Endothelial cell of umbilical vein (primary cell): ENCODE measurements at regions not wholly inside any gene's neighbourhood (a gene's known extent, or its start where the extent isn't known, plus 50 kb on each side); places are given as distances from the start of the nearest gene placed in this dataset.

Experiments
- GATA2 ChIP-seq: IDR thresholded peaks from 2 replicates; pipeline ENCODE4 v1.7.0; 2011; ENCODE audit warnings: low read depth, mild to moderate bottlenecking, moderate library complexity, mixed read lengths, low read length; ENCODE audit not compliant: insufficient read length, insufficient read depth
- JUN ChIP-seq: IDR thresholded peaks from 2 replicates; pipeline ENCODE4 v1.6.1; 2011; ENCODE audit warnings: borderline replicate concordance, low read depth; ENCODE audit not compliant: insufficient read length, insufficient read depth
- TF ChIP-seq, protein P1 (sequence below), 2 donors: IDR thresholded peaks; 1 replicate in 1 of 2; 2 replicates in 1 of 2; pipeline ENCODE4 v1.5.1; 2011; ENCODE audit warnings: low read length in 2 of 2, mild to moderate bottlenecking in 2 of 2, moderate library complexity in 2 of 2, control low read depth in 1 of 2, inconsistent platforms in 1 of 2, low read depth in 1 of 2; ENCODE audit not compliant: insufficient read depth in 1 of 2; ENCODE audit errors: extremely low read depth in 1 of 2

DNA sequence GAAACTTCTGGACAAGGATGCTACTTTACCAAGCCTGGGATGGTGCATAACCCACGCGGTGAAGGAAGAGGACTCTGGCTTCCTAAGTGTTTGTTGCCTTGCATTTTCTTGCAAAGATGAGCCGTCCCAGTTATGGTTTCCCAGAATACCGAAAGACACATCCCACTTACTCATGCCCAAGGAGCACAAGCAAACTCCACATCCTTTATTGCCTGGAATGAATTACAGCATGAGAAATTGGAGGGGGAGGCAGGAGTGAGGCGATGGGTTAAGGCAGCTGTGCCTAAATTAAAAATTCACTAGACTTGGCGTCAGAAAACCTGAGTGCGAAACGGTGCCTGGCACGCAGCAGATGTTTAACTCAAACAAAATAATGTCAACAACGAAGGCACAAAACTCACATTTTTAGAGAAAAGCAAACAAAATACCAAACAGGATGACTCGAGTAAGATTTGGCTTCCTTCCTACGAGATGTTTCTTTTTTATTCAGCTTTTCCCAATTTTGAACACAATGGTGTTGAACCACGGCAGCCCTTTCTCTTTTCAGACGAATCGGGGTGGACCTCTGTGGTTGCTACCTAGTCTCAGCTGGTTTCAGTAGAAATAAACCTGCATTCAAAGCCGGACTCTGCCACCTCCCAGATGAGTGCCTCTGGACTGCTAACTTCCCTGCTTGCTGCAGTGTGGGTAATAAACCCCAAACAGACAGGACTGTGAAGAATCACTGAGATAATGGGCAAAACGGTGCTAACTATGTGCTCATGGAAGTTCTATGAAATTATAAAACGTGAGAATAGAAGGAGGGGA, 100.3 kb upstream of the NCK2 start:
- TF ChIP-seq, protein P1, sequence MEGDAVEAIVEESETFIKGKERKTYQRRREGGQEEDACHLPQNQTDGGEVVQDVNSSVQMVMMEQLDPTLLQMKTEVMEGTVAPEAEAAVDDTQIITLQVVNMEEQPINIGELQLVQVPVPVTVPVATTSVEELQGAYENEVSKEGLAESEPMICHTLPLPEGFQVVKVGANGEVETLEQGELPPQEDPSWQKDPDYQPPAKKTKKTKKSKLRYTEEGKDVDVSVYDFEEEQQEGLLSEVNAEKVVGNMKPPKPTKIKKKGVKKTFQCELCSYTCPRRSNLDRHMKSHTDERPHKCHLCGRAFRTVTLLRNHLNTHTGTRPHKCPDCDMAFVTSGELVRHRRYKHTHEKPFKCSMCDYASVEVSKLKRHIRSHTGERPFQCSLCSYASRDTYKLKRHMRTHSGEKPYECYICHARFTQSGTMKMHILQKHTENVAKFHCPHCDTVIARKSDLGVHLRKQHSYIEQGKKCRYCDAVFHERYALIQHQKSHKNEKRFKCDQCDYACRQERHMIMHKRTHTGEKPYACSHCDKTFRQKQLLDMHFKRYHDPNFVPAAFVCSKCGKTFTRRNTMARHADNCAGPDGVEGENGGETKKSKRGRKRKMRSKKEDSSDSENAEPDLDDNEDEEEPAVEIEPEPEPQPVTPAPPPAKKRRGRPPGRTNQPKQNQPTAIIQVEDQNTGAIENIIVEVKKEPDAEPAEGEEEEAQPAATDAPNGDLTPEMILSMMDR (IDR thresholded peaks at IDR 0.05; ENCODE audit: extremely low read depth in 1 of 2, insufficient read depth in 1 of 2, low read depth in 1 of 2, low read length in 2 of 2) = no peak
- TF ChIP-seq GATA2 (no peak), JUN (no peak)
